HG02759 (cell line): ENCODE measurements at regions not wholly inside any gene's neighbourhood (a gene's known extent, or its start where the extent isn't known, plus 50 kb on each side); places are given as distances from the start of the nearest gene placed in this dataset.

ENCODE experiments used
- ATAC-seq: cut with Tn5 transposase; IDR thresholded peaks from one replicate; pipeline ENCODE4 v1.9.1; 2021; ENCODE audit warnings: mild to moderate bottlenecking, moderate library complexity; ENCODE audit not compliant: unreplicated experiment

GRCh38 chr3:189455009-189455408 is 176.2 kb upstream of the TP63 start:
- ATAC-seq: no peak

- ATAC-seq: no peak
These were observed 175.4 kb upstream of the TP63 start for GRCh38 chr3:189455641-189456417.

GRCh38 chr3:189457201-189457607 is 174.0 kb upstream of the TP63 start:
- ATAC-seq: no peak

DNA sequence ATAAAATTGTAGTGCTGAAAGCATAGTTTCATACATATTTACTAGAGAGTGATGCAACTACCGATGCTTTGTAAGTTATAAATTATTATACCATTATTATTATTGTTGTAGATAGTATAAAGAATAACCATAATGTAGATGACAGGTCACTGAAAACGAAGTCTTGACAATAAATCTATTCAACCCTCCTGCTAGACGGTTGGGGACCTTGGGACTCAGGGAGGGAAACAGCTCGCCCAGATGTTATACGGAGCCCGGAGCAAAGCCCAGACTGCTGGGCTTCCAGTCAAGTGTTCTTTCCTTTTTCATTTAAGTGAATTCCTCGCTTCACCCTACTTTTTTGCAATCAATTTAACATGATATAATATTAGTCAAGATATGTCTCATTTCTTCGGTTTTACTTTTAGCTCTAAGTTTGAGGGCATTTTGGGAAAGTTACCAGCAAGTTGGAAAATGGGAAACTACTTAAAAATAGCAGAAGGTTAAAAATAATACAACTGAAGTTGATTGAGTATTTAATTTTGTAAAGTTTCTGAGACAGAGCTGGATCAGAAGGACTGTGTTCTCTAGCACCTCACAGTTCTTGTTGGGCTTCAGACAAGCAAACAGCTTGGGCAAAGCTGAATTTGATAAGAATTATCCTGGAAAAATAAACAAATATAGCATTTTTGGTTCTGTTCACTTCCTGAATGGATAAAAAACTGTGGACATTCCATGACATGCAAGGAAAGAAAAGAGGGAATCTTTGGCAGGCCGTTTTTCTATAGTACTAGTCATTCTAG is 173.4 kb upstream of the TP63 start:
- no peak for ATAC-seq

DNA sequence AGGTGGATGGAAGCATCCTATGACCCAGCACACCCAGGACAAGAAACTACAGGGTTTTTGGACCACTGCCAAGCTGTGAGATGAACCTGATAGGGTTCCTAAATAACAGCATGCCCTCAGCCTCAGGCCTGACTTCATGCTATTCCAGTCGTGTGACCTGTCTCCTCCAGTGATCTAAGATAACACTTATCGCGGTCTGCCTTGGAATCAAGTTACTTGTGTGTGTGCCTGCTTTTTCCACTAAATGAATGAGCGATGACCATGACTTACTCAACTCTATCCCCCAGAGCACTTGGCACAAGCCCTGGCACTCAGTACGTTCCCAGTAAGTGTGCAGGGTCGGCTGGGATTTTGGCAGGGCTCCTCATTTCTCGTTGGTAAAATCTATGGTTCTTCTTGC is 172.7 kb upstream of the TP63 start:
- ATAC-seq: no peak

- ATAC-seq: no peak
These were observed 172.0 kb upstream of the TP63 start for GRCh38 chr3:189459231-189459630.

DNA sequence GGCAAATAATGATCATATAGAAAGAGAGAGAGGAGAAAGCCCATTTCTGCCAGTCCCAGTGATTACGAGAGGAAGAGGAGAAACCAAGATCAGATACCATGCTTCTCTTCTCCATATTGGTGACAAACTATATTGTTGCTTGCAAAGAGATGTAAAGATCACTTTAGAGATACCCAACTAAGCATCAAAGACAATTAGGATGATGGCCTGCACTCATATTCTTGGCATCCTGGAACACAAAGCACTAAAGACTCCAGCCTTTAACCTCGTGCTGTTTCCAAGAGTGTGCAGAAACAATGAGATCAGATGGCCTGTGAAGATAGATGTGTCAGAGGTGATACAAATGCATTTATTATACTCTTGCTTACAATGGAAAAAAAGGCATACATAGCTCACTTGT is 170.7 kb upstream of the TP63 start:
- ATAC-seq: no peak

GRCh38 chr3:189464799-189465198 is 166.4 kb upstream of the TP63 start:
- ATAC-seq: no peak

DNA sequence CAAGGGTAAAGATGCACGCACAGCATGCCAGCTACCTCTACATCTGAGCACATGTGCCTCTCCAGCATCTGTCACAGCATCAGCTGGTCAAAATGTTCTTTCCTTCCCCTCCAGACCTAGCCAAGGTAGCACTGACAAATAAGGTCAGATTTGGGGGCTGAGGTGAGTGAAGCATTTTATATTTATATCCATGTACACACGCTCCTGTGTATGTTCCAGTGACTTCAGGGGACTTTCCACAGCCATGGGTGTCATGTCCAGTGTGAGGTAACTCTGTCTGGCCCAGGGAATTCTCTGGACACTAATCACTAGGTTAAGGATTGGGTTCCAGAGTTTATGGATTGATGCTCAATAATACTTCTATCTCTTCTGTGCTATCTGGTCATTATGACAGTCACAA is 165.2 kb upstream of the TP63 start:
- ATAC-seq: no peak

DNA sequence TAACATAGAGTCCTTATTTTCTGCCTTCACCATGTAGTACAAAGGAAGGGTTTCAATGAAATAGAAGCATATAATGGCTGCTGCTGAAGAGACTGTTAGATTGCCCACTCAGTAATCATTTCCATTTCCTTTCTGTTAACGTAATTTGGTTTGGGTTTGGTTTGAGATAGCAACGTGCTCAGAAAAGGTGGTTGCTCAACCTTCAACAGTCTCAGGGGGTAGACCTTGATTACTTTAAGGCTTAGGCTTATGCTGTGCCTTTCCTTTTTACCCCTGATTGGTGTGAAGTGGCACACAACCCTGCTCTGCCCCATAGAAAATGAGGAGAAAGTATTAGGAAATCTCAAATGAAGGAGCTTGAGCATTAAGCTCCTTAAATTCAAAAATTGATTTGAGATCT is 163.7 kb upstream of the TP63 start:
- no peak for ATAC-seq

GRCh38 chr3:189474944-189475343 is 156.2 kb upstream of the TP63 start:
- no peak for ATAC-seq

DNA sequence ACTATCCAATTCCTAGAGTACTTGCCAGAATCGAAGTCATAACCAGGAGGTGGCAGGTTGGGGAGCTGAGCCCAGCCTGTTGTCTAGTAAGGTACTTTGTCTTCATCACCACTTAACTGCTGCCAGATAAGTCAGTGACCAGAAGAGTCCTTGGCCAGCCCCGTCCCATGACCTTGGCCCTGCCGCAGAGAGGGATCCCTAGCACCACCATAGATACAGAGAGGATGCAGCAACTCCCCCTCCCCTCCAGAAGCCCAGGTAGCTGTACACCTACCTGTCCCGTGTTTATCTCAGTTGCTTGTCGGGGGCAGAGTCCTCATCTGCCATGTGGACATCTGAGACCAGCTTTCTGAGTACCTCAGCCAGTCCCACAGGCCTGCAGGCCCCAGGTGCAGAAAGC is 153.6 kb upstream of the TP63 start:
- ATAC-seq: no peak

DNA sequence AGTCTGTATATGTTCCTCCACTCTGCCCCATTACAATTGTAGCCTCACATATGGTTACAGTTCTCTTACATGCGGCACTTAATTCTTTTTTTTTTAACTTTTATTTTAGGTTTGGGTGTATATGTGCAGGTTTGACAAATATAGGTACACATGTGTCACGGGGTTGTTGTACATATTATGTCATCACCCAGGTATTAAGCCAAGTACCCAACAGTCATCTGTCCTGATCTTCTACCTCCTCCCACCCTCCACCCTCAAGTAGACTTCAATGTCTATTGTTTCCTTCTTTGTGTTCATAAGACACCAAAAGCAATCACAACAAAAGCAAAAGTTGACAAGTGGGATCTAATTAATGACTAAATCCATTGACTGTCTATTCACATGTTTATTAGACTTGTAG is 144.6 kb upstream of the TP63 start:
- ATAC-seq: no peak

DNA sequence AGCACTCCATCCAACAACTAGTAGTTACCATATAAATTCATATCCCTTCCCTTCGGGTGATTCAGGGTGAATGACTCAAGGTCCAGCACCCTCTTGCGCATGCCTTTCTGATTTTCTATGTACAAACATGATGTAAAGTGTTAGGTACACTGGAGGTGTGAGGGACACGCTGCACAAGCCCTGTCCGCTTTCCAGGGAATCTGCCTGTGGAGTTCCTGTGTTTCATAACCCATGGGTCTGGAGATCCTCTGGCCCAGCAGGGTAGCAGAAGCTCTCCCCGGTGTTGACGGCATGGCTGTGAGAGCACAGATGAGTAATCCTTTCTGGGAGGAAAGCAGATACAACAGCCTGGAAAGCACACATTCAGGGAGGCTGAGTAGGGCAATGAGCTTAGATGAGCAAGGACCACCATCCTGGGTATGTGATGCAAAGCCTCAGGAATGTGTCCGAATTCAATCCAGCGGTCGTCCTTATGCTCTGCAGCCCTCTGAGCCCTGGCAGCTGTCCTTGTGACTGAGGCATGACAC is 142.9 kb upstream of the TP63 start:
- no peak for ATAC-seq

DNA sequence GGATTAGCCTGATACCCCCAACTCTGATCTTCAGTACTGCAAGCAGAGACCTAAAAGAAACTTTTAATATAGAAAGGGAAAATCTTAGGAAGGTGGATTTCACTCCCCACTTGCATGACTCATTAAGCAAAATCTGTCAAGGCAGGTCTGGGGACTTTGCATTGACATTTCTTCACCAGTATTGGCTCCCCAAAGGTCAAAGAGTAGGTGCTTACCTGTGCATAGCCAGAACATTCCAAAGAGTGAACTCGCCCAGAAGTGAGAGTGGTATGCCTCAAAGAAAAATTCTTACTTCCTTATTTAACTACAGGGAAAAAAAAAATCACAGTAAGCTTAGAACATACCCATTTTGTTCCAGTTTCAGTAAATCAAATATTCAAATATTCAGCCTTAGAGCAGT is 140.9 kb upstream of the TP63 start:
- no peak for ATAC-seq

- no peak for ATAC-seq
These were observed 140.4 kb upstream of the TP63 start for GRCh38 chr3:189490749-189491148.

GRCh38 chr3:189491831-189492230 is 139.4 kb upstream of the TP63 start:
- no peak for ATAC-seq

DNA sequence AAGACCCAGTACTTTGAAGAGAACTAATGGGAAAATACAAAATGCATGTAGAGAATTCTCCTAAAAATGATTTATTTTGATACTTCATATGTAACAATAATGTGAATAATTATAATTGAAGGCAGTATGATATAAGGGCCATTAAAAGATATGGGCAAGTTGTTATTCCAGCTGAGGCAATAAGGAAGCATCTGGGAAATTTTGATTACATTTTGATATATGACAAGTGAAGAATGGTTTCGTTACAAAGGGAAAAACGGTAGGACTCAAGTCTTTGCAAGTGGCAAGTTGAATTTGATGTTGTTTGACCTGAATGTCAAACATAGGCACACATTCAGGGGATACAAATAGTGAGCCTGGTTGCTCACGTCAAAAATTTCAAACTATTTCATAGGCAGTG is 137.9 kb upstream of the TP63 start:
- ATAC-seq: no peak

GRCh38 chr3:189494632-189495031 is 136.6 kb upstream of the TP63 start:
- no peak for ATAC-seq

DNA sequence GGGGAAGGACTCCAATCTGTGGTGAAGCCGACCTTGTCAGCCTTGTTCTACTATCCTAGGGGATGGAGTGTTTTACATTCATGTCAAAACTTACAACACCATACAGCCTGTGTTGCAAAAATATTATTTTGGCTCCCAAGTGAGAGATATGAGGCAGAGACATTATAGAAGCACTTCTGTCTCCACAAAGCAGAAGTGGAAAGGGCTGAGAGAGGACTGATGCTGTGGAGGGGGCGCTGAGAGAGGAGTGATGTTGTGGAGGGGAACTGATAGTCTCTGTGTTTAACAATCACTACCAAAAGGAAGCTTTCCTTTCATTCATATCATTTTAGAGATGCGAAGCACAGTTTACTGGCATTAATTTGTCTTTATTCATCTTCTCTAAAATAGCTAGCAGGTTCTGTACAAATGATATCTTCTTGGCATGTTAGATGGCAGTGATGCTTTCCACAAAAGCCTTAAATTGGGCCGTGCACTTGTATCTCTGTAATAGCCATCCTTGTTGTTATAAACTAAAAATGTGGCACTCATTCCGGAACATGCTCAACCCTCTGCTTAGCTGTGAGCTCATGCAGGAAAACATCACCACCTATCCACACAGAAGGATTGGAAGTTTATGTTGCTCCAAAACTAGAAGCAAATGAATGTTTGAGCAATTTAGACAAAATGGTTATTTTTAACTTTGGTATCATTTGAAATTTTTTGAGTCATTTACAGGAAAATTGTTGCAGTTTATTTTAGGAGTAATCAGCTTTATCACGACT is 134.6 kb upstream of the TP63 start:
- no peak for ATAC-seq

GRCh38 chr3:189498995-189499704 is 132.0 kb upstream of the TP63 start:
- ATAC-seq: no peak
